Cardiac fibroblast (primary cell): ENCODE measurements at regions not wholly inside any gene's neighbourhood (a gene's known extent, or its start where the extent isn't known, plus 50 kb on each side); places are given as distances from the start of the nearest gene placed in this dataset.

ENCODE experiments used
- DNase-seq, 2 donors: peaks; one replicate each; pipeline versions ENCODE4 v3.0.0 to v3.0.0-alpha.2; 2010; ENCODE audit warnings: low read depth in 2 of 2
- H3K4me3 ChIP-seq, 2 donors: replicated peaks in 1 of 2; 1 replicate in 1 of 2; 2 replicates in 1 of 2; pipeline ENCODE4 v1.5.1; 2011; ENCODE audit warnings: low read depth in 2 of 2, low read length in 2 of 2, mild to moderate bottlenecking in 2 of 2, moderate library complexity in 1 of 2
- CTCF ChIP-seq: IDR thresholded peaks from one replicate; pipeline ENCODE4 v1.5.1; 2011; ENCODE audit warnings: low read depth, mild to moderate bottlenecking, low read length, inconsistent platforms

- no peak for TF ChIP-seq CTCF
- no peak for DNase-seq
- no peak overlapping the region for H3K4me3 ChIP-seq
These were observed 545.9 kb upstream of the BTBD3 start for GRCh38 chr20:11371831-11372230.

GRCh38 chr20:11372876-11373790 is 544.6 kb upstream of the BTBD3 start:
- no peak overlapping the region for H3K4me3 ChIP-seq
- no peak for TF ChIP-seq CTCF
- DNase-seq, result peak in 1 of 2 donors; percentile 45

GRCh38 chr20:11375335-11375734 is 542.4 kb upstream of the BTBD3 start:
- no peak overlapping the region for H3K4me3 ChIP-seq
- DNase-seq, result peak in 1 of 2 donors; percentile 11
- TF ChIP-seq CTCF, result no peak

- TF ChIP-seq CTCF, result no peak
- no peak overlapping the region for H3K4me3 ChIP-seq
- DNase-seq, result no peak
These were observed 541.7 kb upstream of the BTBD3 start for GRCh38 chr20:11375966-11376365.

- H3K4me3 ChIP-seq, result no peak overlapping the region
- no peak for DNase-seq
- TF ChIP-seq CTCF, result no peak
These were observed 541.3 kb upstream of the BTBD3 start for GRCh38 chr20:11376420-11376819.

- peak in 1 of 2 donors; percentile 76 for DNase-seq
- no peak for TF ChIP-seq CTCF
- no peak overlapping the region for H3K4me3 ChIP-seq
These were observed 540.7 kb upstream of the BTBD3 start for GRCh38 chr20:11376998-11377397.
